ENCODE measurements at regions not wholly inside any gene's neighbourhood (a gene's known extent, or its start where the extent isn't known, plus 50 kb on each side); places are given as distances from the start of the nearest gene placed in this dataset.

DNA sequence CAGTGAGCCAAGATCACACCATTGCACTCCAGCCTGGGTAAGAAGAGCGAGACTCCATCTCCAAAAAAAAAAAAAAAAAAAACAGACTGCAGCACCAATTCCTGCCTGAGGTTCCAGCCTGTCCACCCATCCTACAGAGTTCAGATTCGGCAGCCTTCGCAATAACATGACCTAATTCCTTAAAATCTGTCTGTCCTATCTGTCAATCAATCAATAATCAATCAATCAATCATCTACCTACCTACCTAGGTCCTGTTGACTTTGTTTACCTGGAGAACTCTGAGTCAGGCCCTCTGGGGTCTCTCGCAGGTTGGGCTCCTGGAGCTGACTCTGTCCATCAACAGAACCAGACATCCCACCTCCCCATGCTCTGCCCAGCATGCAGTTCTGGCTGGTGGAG is 236.7 kb downstream of the ENGASE start:
- no peak for DNase-seq (ENCODE audit: low read depth in 1 of 2, low spot score in 1 of 2)
- TF ChIP-seq JUND (IDR thresholded peaks at IDR 0.05; ENCODE audit: low read depth): no peak
- in situ Hi-C loops (cut with HindIII; ENCODE audit: low pct_unique_long_range_greater_than_20kb, low sequenced_read_pairs): no loop called here

DNA sequence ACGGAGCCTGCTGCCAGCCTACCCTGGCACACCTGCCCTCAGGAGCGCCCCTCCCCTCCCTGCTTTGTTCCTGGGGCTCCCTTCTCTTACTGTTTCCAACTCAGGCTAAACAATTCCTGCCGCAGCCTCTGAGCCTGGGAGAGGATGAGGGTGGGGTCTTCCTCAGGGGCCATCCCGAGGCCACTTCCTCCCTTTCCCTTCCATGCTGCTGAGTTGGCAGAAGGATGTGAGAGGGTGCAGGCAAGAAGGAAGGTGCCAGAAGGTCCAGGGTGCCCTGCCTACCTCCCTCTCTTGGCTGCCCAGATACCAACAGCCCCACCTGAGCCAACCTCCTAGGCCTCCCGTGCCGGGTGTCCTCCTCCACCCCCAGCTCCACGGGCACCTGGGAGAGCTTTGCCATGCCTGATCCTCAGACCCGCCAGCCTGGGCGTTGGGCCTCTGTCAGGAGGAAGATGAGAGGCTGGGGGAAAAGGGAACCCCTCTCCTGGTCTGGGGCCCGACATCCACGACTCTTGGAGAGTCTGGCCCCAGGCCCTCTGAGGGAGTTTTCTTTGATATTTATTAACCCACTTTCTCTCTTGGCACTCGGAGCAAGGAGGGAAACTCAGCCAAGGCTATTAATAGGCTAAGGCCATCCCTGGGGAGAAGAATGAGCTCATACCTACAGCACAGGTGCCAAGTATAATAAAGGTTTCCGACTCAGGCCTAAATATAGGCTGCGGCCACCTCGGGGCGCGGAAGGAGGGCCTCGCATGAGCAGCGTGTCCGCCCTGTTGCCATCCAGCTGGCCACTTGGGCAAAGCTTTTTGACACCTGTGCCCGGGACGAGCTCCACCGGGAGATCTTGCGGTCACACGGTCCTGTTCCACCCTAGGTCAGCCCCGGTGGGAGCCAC is 232.0 kb downstream of the ENGASE start:
- peak; percentile 32 to 38 for DNase-seq (ENCODE audit: low read depth in 1 of 2, low spot score in 1 of 2)
- no peak for TF ChIP-seq JUND (IDR thresholded peaks at IDR 0.05; ENCODE audit: low read depth)

DNA sequence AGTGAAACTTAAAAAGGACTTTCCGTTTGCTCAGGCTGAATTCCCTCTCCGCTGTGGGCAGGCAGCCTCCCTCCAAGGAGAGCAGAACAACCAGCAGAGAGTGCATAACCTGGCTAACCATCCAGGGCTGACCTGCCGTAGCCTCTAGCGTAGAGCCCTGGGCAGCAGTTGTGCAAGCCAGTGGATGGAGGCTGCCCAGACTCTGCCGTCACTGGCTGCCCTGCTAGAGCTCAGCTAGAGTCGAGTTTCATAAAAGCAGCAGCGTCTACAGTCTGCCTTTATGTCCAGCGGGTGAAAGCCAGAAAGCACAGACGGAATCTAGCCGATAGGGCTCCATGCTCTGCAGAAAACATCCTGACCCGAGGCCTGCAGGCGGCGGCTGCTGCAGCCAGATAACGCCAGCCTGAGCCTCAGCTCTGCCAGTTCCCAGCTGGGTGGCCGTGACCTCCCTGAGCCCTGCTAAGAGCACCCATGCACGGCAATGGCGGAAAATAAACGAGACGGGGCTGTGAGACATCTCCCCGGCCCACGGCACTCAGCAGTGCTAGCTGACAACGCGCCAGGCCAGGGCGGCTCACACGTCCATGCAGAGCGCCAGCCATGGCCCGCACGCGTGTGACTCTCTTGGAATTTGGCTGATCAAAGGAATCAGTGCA is 231.3 kb downstream of the ENGASE start:
- in situ Hi-C loops (cut with HindIII; ENCODE audit: low pct_unique_long_range_greater_than_20kb, low sequenced_read_pairs): no loop called here
- DNase-seq (ENCODE audit: low read depth in 1 of 2, low spot score in 1 of 2): no peak
- no peak for TF ChIP-seq JUND (IDR thresholded peaks at IDR 0.05; ENCODE audit: low read depth)

More for the DNA sequence above, 232.0 kb downstream of the ENGASE start:
- in situ Hi-C loops (cut with HindIII; ENCODE audit: low pct_unique_long_range_greater_than_20kb, low sequenced_read_pairs): no loop called here

DNA sequence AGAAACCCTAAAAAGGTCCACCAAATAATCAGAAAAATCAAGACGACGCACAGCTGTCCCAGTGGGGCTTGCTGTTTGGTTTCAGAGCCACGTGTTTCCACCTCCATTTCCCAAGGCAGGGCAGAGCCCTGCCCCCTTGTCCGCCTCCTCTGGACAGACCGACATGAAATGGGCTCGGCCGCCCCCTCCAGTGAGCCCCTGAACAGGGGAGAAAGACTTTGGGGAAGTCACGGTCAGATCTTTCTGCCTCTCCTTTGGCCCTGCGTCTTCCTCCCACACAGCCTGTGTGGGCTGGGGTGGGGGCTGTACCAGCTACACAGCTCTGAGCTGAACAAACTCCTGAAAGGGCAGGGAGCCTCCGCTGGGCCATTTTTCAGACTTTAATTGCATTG is 230.7 kb downstream of the ENGASE start:
- in situ Hi-C loops (cut with HindIII; ENCODE audit: low pct_unique_long_range_greater_than_20kb, low sequenced_read_pairs): no loop called here
- DNase-seq (ENCODE audit: low read depth in 1 of 2, low spot score in 1 of 2): no peak
- TF ChIP-seq JUND (IDR thresholded peaks at IDR 0.05; ENCODE audit: low read depth): no peak

- no peak for DNase-seq (ENCODE audit: low read depth in 1 of 2, low spot score in 1 of 2)
- in situ Hi-C loops (cut with HindIII; ENCODE audit: low pct_unique_long_range_greater_than_20kb, low sequenced_read_pairs): no loop called here
- TF ChIP-seq JUND (IDR thresholded peaks at IDR 0.05; ENCODE audit: low read depth): no peak
Observed at GRCh38 chr17:79304884-79305283, 230.3 kb downstream of the ENGASE start.

DNA sequence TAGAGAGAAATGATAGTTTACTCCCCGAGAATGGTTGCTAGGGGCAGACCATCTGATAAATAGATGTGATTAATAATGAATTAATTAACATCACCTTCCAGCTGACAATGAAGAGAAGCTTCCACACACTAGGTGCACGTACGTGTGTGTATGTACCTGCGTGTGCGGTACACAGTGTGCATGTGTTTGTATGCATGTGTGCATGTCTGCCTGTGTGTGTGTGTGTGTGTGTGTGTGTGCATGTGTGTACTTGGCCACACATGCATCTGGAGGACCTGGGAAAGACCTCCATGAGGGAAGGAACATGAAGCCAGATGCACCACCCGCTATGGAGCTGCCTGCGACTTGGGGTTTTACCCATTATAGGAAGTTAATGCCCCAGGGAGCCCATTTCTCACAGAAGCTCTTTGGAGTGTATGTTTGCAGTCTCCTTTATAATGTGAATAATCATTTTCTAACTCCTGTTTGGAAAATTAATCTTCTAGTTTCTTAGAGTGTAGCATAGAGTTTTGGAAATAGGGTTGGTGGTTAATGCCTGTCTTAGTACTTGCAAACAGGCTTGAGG is 229.1 kb downstream of the ENGASE start:
- no peak for TF ChIP-seq JUND (IDR thresholded peaks at IDR 0.05; ENCODE audit: low read depth)
- in situ Hi-C loops (cut with HindIII; ENCODE audit: low pct_unique_long_range_greater_than_20kb, low sequenced_read_pairs): no loop called here

DNA sequence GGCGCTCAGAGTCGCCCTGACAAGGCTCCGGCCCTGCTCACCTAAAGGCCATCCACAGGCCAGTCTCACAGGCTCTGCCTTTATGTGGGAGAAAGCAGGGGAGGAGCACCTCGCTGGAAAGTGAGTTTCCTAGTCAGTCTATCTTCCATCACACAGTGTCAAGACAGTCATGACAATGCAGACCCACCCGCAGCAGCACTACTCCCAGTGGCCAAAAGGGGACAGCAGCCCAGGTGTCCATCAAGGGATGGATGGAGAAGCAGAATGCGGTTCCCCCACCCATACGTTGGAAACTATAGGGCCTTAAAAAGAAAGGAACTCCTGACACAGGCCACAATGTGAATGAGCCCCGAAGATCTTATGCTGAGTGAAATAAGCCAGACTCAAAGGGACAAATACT is 226.8 kb downstream of the ENGASE start:
- no peak for DNase-seq (ENCODE audit: low read depth in 1 of 2, low spot score in 1 of 2)
- in situ Hi-C loops (cut with HindIII; ENCODE audit: low pct_unique_long_range_greater_than_20kb, low sequenced_read_pairs): no loop called here
- no peak for TF ChIP-seq JUND (IDR thresholded peaks at IDR 0.05; ENCODE audit: low read depth)

More for the DNA sequence above, 229.1 kb downstream of the ENGASE start:
- no peak for DNase-seq (ENCODE audit: low read depth in 1 of 2, low spot score in 1 of 2)

DNA sequence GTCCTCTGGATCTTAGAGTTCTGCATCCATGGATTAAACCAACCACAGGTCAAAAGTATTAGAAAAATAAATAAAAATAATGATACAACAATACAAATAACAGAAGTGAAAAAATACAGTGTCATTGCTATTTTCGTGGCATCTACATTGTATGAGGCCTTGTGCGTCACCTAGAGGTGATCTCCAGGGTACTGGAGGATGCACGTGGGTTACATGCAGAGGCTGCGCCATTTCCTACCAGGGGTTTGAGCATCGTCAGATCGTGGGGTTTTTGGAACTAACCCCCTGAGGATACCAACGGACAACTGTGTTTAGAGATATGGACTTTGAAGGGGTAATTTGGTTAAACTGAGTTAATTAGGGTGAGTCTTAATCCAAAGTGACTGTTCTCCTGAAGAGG is 224.7 kb downstream of the ENGASE start:
- in situ Hi-C loops (cut with HindIII; ENCODE audit: low pct_unique_long_range_greater_than_20kb, low sequenced_read_pairs): no loop called here
- no peak for TF ChIP-seq JUND (IDR thresholded peaks at IDR 0.05; ENCODE audit: low read depth)
- no peak for DNase-seq (ENCODE audit: low read depth in 1 of 2, low spot score in 1 of 2)

DNA sequence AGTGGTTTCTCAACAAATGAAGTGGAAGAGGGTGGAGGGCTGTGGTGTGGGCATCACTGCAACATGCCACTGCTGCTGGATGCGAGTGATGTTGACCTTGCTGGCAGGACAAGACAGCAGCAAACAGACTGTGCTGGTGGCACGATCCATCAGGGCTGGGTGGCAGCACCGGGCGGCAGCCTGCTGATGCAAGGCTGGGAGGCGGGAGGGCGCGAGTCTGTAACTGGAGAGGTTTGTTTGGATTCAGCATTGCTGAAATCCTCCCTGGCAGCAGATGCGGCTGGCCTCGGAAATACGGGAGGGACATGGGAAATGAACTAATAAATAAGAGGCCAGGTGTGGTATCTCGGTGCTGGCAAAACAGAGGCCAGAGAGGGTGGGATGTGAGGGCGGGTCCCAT is 224.2 kb downstream of the ENGASE start:
- in situ Hi-C loops (cut with HindIII; ENCODE audit: low pct_unique_long_range_greater_than_20kb, low sequenced_read_pairs): no loop called here
- DNase-seq (ENCODE audit: low read depth in 1 of 2, low spot score in 1 of 2): no peak
- TF ChIP-seq JUND (IDR thresholded peaks at IDR 0.05; ENCODE audit: low read depth): no peak

DNA sequence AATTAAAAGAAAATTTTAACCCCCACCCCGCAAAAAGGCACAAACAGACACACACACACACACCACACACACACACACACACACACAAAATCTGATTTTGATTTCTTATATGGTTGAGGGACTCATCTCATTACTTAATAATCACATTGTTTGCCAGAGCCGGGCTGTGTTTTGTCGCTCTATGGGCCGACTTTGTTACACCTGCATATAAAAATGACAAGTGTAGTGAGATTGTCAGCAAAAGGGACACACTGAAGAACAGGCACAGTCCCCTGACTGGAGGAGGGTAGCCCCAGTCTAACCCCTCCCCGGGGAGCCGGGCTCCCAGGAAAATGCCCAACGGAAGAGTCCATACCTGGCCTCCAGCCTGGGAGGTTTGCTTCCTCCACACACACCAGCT is 221.6 kb downstream of the ENGASE start:
- no peak for TF ChIP-seq JUND (IDR thresholded peaks at IDR 0.05; ENCODE audit: low read depth)
- no peak for DNase-seq (ENCODE audit: low read depth in 1 of 2, low spot score in 1 of 2)
- in situ Hi-C loops (cut with HindIII; ENCODE audit: low pct_unique_long_range_greater_than_20kb, low sequenced_read_pairs): no loop called here

DNA sequence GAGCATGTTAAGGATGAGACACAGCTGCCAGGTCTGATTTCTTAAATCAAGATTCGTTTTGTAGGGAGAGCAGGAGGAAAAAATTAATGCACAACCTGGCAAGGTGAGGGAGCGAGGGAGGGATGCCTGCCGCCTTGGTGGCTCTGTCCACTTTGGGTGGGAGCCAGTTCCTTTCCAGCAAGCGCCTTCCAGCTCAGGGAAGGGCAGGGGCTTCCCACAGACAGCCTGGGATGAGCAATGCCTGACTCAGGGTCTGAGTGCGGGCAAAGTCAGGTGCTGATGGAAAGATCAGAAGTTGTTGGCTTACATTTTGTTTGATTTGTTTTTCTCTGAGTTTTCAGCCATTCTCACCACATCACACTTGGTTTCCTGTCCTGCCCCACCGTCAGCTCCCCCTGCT is 220.7 kb downstream of the ENGASE start:
- in situ Hi-C loops (cut with HindIII; ENCODE audit: low pct_unique_long_range_greater_than_20kb, low sequenced_read_pairs): no loop called here
- no peak for DNase-seq (ENCODE audit: low read depth in 1 of 2, low spot score in 1 of 2)
- no peak for TF ChIP-seq JUND (IDR thresholded peaks at IDR 0.05; ENCODE audit: low read depth)

GRCh38 chr17:79294459-79295071 is 219.9 kb downstream of the ENGASE start:
- in situ Hi-C loops (cut with HindIII; ENCODE audit: low pct_unique_long_range_greater_than_20kb, low sequenced_read_pairs): no loop called here
- TF ChIP-seq JUND (IDR thresholded peaks at IDR 0.05; ENCODE audit: low read depth): no peak
- DNase-seq (ENCODE audit: low read depth in 1 of 2, low spot score in 1 of 2): peak; percentile 84 to 85

DNA sequence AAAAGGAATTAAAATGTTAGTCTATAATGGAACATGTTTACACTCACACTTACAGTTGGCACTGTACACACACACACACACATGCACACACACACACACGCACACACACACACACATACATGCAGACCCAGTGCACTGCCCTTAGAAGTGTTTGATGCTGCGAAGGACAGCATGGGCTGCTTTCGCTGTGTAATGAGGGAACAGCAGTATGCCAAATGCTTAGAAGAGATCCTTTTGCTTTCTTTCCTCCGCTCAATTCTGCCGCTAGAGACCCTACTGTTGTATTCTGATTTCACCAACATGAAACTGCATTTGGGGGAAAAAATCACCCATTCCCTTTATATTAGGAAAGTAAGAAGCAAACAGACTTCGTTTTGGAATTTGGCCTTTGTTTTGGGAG is 217.9 kb downstream of the ENGASE start:
- in situ Hi-C loops (cut with HindIII; ENCODE audit: low pct_unique_long_range_greater_than_20kb, low sequenced_read_pairs): no loop called here
- TF ChIP-seq JUND (IDR thresholded peaks at IDR 0.05; ENCODE audit: low read depth): no peak
- no peak for DNase-seq (ENCODE audit: low read depth in 1 of 2, low spot score in 1 of 2)
